HG02970 (cell line): ENCODE measurements at regions not wholly inside any gene's neighbourhood (a gene's known extent, or its start where the extent isn't known, plus 50 kb on each side); places are given as distances from the start of the nearest gene placed in this dataset.
"Not testable (repeated sequence)": the region's sequence is repeated elsewhere in the genome, so short reads cannot be mapped to it uniquely, and the experiment has no call there.

ENCODE experiments used
- ATAC-seq: cut with Tn5 transposase; IDR thresholded peaks from one replicate; pipeline ENCODE4 v1.9.1; 2021; ENCODE audit warnings: mild to moderate bottlenecking, moderate library complexity, moderate number of reproducible peaks; ENCODE audit not compliant: unreplicated experiment, low FRiP score

GRCh38 chr7:14974688-14975087 lies 72.1 kb upstream of the DGKB start:
- ATAC-seq, result no peak

- no peak for ATAC-seq
Measured at GRCh38 chr7:14973712-14974428, 71.3 kb upstream of the DGKB start.

- ATAC-seq, result not testable (repeated sequence)
Measured at GRCh38 chr7:14971678-14972077, 69.1 kb upstream of the DGKB start.

GRCh38 chr7:14967376-14967775 lies 64.8 kb upstream of the DGKB start:
- ATAC-seq, result not testable (repeated sequence)

- no peak for ATAC-seq
Measured at GRCh38 chr7:14962778-14963177, 60.2 kb upstream of the DGKB start.

- no peak for ATAC-seq
Measured at GRCh38 chr7:14960721-14961120, 58.2 kb upstream of the DGKB start.

- no peak for ATAC-seq
Measured at GRCh38 chr7:14959339-14959738, 56.8 kb upstream of the DGKB start.

GRCh38 chr7:14954035-14954434 lies 51.5 kb upstream of the DGKB start:
- no peak for ATAC-seq
